ENCODE measurements at regions not wholly inside any gene's neighbourhood (a gene's known extent, or its start where the extent isn't known, plus 50 kb on each side); places are given as distances from the start of the nearest gene placed in this dataset.

DNA sequence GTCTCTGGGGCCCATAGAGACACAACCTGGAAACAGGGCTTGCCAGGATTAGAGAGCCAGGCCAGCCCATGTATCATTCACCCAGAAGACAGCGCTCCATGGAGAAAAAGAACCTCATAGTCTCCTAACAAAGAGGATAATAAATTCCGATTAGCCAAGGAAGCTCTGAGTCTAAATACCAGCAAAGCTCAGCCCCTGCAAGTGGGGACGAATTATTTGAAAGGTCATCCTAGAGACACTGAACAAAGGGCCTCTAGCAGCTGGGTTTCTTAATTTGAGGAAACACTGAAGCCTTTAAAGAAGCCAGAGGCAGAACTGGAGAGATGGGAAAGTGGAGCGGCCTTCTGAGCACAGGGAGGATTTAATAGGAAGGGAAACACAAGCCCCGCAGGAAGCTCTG is 287.1 kb upstream of the ZNF462 start:
- no peak for DNase-seq

DNA sequence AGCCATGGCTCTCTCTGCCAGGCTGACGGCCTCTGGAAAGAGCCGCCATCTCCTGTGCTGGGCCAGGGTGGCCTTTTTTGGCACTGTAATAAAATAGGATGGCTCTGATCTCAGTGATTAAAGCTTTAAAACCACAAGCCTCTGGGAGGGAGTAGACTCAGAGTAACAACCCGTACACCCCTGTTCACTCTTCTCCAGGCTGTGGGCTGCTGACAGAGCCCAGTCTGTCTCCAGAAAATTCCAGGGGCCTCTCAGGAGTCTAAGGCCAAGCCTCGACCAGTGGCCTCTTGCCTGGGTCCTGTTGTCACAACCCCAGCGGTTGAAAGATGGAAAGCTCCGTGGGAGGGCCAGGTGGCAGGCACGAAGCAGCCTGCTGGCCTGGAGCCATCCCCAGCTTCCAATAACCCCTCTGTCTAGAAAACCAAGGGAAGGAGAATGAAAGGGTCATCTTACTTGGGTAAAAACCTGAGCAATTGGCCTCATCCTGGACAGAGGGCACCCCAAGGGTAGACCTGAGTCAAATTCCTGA is 286.7 kb upstream of the ZNF462 start:
- DNase-seq = no peak

DNA sequence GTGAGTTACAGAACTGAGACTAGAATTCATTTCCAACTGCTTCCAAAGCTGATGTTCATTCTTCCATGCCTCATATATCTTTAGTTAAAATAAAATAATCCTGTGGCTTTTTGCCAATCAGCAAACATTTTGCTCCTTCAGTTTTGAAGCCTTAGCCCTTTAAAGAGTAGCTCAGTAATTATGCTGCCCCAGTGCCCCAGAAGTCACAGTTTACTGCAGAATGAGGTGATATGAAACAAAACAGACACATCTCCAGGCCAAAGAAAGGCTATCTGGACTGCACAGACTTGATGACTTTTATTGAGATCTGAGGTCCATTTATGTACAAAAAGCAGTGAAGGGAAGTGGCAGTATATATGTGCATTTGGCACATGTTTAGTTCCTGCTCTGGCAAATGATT is 285.8 kb upstream of the ZNF462 start:
- no peak for DNase-seq

DNA sequence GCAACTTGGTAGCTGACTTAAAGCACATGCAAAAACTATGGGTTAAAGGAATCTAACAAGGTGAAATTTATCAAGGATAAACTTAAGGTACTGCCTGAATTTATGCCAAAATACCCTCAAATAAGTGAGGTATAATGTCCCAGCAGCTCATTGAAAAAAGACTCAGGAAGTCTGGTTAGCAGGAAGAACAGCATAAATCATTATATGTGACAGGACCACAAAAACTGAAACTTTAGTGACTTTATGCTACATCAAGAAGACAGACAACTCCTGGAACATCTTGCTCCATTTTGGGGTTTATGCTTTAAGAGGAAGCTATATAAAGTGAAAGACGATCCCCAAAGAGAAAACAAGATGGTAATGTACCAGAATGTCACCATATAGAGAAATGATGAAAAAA is 282.4 kb upstream of the ZNF462 start:
- no peak for DNase-seq

DNA sequence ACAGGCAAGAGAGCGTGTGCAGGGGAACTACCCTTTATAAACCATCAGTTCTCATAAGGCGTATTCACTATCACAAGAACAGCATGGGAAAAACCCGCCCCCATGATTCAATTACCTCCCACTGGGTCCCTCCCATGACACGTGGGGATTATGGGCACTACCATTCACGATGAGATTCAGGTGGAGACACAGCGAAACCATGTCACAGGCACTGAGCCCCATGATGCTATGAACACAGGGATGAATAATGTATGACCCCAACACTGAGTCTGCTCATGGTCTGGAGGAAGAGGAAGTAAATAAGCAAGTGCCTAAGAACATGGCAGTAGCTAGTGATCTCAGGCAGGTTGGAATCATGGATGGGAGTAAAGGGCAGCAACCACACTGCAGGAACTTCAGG is 281.0 kb upstream of the ZNF462 start:
- no peak for DNase-seq

DNA sequence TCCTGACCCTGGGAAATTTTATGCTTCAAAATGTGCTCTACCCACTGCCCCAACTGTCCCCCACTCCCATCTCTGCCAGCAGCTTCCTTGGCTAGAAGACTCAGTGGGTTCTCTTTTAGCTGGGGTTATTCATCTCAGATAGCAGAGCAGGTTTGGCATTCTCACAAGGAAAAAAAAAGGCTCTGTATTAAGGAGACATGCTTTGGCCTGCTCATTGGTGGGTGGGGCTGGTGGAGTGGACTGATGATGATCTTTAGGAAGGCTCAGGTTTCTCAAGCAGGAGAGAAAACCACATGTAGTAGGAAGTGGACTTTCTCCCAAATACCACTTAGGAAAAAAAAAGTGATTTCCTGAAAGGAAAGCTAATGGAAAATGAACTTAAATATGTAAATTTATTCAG is 279.2 kb upstream of the ZNF462 start:
- DNase-seq = no peak

DNA sequence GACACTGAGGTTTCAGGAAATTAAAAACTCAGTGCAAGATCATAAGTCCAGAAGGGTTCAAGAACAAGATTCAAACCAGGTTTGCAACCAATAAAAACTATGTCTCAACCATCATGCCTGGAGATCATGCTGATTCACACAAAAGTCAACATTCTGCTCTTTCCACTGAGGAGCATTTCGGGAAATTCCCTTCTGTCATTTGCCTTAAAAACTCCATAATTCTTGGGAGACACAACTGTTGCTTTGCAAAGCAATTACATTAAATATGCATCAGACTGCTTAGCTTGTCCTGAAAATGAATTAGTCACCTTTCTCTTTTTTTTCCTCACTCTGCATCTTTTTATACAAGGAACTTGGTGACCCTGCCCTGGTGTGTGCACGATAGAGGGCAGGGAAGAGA is 275.9 kb upstream of the ZNF462 start:
- DNase-seq = no peak

DNA sequence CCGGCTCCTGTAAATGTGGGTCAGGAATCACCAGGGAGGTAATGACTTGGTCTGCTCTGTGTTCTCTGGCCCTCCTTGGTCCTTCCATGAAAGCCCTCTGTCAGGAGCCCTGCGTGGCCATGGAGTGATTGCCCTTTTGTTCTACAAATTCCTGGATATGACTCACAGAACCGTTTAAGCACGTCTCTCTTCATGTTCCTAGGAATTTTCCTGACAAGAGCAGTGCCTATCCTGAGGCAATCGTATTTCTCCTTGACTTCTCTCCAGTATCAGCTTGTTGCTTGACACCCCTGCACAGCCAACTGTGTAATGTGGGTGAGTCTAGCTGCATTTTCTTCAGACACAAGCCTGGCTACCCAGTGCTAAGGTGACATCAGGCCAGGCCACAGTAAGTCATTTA is 274.3 kb upstream of the ZNF462 start:
- DNase-seq = no peak

DNA sequence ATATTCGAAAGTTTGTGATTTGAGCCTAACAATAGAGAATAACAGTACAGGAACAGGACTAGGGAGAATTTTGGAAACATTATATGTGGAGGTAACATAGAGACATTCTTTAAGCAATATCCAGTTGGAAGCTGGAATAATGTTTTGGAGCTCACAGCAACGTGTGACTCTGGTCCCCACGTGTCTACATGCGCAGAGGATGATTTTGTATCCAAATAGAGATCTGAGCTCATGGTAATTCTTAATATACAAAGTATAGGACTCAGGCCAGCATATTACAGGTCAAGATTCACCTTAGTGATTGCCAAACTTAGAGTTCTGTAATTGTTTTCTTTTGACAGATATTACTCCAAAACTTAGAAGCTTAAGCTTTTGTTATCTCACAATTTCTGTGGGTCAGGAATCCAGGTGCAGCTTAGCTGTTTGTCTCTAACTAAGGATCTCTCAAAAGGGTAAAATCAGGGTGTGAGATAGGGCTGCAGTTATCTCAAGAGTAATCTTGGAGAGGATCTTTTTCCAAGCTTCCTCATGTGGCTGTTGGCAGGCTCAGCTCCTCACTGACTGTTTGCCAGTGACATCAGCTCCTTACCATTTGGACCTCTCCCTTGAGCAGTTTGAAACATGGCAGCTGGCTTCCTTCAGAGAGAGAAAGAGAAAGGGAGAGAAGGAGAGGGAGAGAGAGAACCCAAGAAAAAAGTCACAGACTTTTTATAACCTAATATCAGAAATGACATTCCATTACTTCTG is 272.0 kb upstream of the ZNF462 start:
- DNase-seq = no peak

DNA sequence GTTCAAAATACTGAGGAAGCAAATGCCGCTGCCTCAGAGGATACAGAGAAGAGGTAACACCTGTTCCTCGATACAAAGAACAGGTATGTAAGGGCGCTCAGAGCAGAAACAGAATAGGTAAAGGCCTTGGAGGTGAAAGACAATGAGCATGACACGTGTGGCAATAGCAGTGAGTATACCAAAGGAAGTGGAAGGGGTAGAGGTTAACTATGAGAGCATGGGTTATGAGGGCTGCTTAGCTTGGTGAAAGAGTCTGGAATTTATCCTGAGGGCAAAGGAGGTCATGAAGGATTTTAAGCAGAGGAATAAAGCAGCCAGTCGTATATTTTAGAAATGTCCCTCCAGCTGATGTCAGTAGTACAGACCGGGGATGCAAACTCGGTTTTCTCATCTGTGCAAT is 269.8 kb upstream of the ZNF462 start:
- no peak for DNase-seq

DNA sequence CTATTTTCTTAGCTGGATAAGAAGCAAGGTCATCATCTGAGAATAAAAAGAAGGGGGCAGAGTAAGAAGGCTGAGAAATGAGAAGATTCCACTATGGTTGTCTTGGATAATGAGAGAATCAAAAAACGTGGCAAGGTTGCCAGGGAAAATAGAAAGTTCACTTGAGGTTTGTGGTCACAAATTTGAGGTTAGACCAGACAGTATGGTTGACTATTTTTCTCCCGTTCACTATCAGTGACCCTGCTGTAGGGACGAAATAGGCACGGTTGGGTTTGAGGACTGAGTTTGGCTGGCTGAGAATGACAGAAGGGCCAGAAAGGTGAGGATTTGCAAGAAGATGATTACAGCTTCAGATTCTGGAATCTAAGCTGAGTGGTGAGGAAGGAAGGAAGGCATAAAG is 266.0 kb upstream of the ZNF462 start:
- no peak for DNase-seq

DNA sequence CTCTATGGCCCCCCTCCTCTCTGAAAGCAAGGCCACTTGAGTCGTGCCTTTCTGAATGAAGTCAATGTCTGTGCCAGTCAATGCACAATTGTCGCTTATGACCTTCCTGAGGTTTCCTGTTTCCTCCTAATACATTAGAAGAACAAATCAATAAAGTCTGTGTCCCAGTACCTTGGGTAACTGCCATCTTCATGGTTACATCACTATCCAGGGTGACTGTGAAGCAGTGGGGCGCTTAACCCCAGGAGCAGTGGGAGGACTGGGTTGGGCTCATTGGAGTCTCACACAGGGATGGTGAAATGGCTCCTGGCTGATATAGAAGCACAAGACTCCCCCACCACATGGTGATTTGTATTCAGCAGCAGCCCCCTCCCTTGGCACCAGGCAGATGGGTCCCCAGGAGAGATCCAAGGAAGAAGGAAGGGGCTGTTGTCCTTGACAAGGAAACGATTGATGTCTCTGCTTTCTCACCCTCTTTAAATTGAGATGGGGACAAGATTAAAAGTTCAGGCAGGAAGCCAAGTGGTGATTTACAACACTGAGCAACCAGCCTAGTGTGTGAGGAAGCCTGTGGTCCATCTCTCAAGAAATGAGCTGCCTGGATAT is 261.9 kb upstream of the ZNF462 start:
- no peak for DNase-seq

DNA sequence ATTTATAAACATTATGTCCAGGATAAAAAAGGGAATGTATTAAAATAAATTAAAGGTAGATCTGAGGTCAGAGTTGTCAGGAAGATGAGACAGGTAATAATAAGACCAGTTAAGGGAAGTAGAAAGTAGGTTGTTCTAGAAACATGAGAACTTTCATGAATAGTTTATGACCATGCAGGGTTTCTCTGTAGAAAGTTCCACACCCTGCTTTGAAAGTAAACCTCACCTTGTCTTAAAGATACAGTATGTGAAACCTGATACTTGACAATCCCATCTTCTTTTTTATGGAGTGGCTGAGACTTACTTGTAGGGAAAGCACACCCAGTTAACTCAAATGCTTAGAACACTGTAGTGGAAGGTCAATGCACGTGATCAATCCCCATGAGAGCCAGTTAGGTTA is 260.6 kb upstream of the ZNF462 start:
- DNase-seq = no peak

DNA sequence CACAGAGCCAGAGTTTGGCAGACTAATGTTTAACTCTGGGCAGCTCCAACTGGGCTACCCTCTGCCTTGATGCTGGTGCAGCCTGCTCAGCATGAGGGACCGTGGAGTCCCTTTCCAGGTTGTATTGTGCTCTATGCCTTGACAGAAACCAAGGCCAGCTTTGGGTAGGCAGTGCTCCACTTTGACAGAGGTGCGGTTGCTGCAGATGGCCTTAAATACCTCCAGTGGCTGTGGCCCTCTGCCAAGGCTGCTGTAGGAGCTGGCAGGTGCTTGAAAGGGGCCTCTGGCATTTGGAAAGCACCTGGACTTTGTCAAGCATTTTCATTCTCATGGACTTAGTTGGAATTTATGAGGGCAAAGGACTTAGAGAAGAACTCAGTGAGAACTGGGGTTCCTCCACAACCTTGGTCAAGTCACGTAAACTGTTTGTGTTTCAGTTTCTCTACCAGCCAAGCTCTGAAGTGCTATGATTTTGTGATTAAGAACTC is 249.7 kb upstream of the ZNF462 start:
- DNase-seq = no peak

DNA sequence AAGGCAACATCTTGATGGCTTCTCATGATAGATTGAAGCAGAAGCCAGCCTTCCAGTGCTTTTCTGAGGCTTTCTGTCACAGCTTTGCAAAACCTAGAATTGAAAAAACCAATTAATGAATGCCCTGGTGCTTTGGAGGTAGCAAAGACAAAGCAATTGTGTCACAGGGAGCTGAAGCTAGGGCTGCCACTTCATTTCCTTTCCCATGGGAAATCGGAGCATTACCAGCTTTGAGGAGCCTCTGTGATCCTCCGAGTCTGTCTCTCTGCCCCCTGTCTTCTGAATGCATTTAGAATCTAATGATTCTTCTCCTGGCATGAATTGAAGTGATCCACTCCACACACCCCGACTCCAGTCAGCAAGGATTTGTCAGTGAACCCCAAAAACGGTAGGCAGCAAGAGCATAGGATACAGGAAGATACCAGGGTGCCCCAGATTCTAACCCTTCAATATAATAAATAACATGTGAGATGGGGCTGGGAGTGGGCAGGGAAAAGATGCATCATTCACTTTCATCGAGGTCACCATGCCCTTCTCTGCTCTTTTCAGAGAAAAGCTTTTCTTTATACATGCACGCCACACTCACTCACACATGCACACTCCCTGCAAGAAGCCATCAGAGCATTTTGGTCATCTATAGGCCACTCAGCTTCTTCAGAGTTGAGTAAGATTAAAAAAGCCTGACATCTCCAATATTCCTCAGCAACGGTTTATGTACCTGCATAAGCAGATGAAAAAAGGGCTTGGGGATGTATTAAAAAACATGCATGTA is 247.7 kb upstream of the ZNF462 start:
- no peak for DNase-seq

DNA sequence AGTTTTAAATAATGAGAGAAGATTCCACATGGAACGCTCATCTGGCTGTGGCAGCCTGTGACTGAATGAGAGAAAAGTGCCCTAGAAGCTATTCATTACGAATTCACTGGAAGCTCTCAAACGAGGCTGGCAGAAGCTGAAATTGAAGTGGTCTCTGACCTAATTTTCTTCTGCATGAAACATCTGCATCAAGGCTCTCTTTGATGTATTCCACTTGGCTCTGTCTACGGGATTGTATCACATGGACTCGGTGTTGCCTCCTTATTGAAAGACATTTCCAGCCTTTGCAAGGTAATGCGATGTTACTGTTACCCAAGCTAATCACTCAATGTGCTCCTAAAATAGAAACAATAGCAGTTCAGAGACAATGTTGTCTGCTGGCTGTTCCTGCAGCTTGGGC is 246.9 kb upstream of the ZNF462 start:
- DNase-seq = no peak

DNA sequence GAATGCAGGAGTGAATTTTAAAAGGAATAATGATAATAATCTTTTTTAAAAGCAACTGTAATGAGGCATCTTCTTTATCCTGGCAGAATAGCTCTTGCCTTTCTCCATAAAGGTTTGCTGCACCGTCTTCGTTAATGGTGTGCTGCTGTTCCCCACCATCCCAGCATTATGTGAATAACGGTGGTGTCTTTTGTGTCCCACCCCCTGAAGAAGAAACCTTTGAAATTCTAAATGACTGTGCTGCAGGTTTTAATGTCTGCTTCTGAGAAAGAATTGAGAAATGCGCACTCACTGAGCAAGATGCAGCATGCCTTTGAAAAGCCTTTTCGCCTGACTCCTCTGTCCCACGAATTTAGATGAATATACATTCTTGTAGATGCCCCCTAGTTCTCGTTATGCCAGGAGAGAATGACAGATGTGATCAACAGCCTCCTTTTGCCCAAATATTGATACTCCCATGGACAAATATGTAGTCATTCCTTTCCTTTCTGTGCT is 246.1 kb upstream of the ZNF462 start:
- DNase-seq = no peak

DNA sequence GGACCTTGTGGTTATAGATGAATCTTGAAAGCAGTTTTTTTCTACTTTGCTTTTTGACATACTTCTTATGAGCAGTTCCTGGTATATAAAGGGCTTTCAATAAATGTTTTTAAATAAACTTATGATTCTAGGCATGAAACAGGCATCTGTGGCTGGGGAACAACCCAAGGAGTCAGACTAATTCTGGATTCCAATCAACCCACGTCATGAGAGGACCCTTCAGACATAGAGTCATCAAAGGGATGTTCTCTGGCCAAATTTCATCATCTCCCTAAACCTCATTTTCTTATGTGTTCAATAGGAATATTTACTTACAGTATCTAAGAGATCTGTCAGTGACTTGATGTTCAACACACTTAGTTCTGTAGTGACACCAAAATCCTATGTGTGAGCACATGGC is 243.8 kb upstream of the ZNF462 start:
- DNase-seq = no peak

DNA sequence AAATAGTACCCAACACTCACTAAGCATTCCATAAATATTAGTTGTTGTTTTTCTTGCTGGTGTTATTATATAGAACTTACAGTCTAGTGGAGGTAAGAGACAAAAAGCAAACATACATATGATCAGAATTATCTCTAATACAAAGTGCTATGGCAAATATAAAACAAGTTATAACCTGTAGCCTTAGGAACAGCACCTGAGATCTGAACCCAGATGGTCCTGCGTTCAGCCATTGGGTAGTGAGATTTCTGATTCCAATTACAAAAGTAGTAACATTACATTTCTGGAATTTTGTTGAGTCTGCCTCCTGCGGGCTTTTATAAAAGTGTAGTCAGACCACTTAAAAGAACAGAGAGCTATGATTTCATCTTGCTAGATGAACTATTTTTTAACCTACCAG is 242.9 kb upstream of the ZNF462 start:
- DNase-seq = no peak

DNA sequence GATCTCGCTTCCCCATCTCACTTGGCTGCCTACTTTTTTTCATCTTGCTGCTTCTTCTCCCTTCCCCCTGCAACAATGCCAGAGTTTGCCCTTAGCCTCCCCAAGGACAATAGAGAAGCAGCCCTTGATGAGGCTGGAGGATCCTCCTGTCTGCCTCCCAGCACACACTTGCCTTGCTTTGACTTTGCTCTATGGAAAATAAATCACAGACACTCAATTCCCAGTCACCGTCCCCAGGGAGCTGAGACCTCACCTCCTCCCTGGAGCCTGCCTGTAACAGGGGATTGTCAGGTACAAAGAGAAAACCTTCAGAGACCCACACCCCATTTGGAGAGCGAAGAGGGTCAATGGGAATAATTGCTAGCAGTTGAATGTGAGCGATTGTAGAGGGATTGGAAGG is 242.1 kb upstream of the ZNF462 start:
- DNase-seq = no peak

DNA sequence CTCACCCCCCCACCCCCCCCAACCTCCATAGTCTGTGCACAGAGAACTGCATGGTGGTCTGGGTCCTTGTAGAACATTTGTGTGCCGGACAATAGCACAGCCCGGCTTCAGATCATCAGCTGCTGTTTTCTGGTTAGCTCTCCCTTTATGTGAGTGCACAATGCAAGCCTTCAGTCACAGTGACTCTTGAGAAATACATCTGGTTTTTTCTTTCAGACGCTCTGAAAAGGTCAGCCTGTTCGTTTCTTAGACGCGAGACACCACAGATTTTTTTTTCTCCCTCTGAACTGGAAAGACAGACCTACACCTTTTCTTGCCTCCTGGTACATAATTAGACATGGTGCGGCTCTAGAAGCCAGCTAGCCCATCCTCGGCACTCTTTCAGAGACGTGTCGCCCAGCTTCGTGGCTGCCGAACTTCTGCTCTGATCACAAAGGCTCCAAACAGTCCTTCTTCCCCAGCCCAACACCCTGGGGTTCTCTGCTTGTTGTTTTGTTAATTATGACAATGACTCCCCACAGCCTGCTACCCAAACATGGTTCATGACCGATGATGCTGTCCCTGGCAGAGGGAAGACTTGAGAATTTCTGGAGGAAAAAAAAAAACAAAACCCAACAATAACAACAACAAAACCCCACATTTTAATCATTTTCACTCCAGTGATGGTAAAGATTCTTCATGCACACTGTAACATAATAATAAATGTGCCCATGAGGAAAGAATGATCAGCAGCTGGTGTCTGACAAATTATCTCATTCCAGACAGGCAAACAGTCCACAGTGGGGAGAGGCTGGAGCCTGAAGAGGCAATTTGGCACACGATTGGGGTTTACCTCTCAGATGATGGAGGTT is 241.4 kb upstream of the ZNF462 start:
- no peak for DNase-seq

DNA sequence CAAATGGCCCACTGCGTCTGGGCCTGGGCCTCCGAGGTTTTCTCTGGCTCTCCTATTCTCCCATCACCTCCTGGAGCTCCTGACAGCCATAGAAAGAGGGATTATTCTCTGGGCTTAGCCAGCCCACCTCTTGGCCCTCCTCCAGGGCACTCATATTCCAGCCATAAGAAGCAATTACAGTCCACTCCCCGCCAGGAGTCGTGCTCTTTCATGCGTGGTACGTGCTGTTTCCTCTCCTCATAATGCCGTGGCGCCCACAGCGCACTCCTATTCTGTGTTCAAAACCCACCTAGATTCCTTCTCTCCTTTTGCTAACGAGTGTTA is 240.8 kb upstream of the ZNF462 start:
- DNase-seq = no peak

DNA sequence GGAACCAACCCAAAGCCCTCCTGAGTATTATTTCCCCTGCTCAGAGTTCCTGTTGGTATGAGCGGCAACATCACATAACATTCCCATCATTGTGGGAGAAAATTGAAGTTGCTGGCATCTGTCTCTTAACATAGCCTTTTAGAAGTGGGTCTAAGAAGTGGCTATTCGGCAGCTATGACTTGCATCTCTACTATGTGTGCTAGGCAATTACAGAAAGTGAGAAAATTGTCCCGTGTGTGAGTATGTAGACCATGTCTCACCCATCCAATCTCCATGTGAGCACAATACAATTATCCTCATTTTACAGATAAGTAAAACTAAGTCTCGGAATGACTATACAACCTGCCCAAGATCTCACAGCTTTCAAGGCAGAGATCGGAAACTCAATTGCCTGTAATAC is 239.4 kb upstream of the ZNF462 start:
- DNase-seq = no peak
